Stromal cell of bone marrow (primary cell): ENCODE measurements at regions not wholly inside any gene's neighbourhood (a gene's known extent, or its start where the extent isn't known, plus 50 kb on each side); places are given as distances from the start of the nearest gene placed in this dataset.
"Not testable (repeated sequence)": the region's sequence is repeated elsewhere in the genome, so short reads cannot be mapped to it uniquely, and the experiment has no call there.

ENCODE experiments used
- DNase-seq: peaks from one replicate; pipeline ENCODE4 v3.0.0-alpha.2; 2012; ENCODE audit warnings: low read depth

DNA sequence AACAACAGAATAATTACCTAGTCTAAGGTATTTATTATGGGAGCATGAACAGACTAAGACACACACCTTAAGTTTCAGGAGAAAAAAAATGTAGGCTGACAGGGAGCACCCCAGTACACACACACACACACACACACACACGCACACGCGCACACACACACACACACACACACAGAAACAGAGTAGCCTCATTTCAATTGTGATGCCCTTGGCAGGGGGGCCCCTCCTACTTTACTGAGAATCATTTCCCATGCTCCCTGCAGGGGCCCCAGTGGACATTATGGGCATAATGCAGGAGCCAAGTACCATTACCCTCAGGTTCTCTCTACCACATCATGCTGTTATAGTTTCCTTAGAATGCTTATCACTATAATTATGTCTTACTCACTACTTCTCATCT, 104.9 kb downstream of the CDC7 start:
- no peak for DNase-seq

- DNase-seq = no peak
Measured at GRCh38 chr1:91606546-91607078, 106.0 kb downstream of the CDC7 start.

DNA sequence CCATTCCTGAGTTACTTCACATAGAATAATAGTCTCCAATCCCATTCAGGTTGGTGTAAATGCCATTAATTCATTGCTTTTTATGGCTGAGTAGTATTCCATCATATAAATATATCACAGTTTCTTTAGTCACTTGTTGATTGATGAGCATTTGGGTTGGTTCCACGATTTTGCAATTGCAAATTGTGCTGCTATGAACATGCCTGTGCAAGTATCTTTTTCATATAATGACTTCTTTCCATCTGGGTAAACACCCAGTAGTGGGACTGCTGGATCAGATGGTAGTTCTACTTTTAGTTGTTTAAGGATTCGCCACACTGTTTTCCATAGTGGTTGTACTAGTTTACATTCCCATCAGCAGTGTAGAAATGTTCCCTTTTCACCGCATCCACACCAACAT, 107.0 kb downstream of the CDC7 start:
- not testable (repeated sequence) for DNase-seq

- peak; percentile 42 for DNase-seq
Measured at GRCh38 chr1:91608876-91609275, 108.2 kb downstream of the CDC7 start.

DNA sequence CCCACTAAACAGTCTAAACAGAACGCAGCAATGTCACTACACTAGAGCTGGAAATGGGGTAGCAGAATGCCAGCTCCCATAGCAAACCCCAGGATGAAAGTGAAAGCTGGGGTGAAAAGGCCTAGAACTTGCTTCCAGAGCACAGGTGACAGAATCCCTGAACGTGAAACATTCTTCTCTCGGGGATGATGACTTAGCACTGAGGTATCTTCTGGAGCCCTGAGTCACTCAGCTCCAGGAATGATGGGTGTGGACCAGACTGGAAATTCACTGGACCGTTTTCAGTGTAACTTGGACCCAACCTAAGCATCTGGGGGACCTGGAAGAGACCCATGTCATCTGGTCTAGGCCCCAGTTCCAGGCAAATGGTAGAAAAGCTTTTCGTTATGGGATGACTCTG, 108.9 kb downstream of the CDC7 start:
- peak; percentile 26 for DNase-seq

GRCh38 chr1:91610102-91610501, 109.5 kb downstream of the CDC7 start:
- no peak for DNase-seq

GRCh38 chr1:91610789-91611188, 110.1 kb downstream of the CDC7 start:
- no peak for DNase-seq

DNA sequence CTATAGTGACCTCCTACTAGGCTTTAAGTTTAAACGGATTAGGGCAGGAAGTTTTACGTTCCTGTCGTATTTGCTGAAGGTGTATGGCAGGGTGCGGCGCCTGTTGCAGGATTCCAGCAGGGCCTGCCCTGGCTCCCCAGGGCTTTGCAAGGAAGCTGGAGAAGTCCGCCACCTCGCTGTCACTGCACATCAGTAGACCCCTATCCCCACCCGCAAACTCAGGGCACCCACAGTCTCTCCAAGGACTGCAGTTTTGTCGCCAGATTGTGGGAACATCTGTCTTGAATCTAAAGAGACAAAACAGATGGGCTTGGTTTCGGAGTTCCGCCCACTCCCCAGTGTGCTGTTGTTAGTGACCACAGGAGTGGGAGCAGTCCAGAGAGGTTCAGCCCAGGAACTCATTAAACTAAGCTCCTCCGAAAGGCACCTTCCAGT, 110.8 kb downstream of the CDC7 start:
- no peak for DNase-seq

DNA sequence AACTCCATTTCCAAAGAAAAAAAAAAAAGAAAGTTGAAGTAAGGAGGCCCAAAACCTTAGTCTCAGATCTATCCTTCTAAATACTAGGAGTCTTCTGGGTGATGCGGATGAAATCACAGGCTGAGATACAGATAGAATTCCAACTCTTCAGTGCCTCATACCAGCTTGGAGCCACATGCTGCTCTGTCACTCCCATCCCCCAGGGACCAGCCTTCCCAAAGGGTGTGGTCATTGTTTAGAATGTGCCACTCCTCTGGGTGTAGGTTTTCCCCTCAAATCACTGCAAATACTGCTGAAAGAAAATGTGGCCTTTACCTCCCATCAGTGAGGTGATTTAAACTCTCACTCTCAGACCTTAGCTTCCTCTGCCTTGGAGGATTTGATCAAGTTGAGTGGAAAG, 112.9 kb downstream of the CDC7 start:
- no peak for DNase-seq

- DNase-seq = no peak
Measured at GRCh38 chr1:91616712-91617111, 116.1 kb downstream of the CDC7 start.

DNA sequence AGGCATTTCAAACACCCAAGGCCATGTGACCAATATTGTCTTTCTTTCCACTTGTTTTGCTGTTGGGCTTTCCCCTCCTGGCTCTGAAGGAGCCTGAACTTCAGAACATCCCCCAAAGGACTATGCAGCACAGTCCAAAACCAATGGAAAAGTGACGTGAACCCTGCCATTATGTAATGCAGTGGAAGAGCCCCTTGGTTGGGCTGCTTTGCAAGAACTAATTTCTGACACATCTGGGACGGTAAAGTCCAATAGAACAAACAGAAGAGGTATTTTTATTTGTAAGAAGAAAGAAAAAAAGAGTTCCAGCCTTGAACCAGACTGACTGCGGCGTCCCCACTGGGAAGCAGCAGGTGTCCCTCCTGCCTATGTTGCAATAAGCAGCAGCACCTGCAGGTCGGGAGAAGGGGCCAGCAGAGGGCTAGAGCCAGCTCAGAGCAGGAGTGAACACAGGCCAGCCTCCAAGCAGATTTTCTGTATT, 116.7 kb downstream of the CDC7 start:
- DNase-seq = no peak

DNA sequence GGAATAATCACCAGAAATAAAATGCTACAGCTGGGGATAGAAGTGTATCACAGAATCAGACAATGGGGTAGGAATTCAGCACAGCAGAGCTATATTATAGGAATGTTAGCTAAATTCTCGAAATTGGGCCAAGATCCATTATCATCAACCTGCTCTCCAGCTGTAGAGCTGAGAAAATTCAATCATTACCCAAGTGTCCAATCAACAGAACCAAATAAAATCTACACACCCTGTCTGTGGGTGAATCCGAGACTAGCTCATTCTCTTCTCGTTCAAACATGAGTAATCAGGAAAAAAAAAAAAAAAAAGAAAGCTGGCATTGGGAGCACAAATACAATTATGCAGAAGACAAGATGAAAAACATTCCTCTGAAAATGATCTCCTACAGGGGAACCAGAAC, 119.2 kb downstream of the CDC7 start:
- DNase-seq = no peak

GRCh38 chr1:91621360-91621759, 120.7 kb downstream of the CDC7 start:
- DNase-seq = no peak

GRCh38 chr1:91621907-91622306, 121.3 kb downstream of the CDC7 start:
- no peak for DNase-seq

DNA sequence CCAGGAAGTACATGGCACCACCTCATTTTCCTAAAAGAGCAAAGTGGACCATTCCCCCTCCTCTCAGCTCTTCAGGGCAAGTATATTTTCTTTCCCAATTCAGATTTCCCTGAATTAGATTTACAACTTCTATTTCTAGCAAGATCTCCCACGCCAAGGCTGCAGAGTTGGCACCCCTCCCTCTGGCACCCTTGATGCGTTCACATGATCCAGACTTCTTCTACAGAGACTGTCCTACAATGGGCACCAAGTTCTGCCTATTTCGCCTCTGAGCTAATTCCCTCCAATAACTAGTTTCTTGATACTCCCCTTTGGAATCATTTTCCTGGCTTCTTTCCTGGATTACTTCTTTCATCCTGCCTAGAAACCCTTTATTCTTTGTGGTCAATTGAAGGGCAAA, 122.0 kb downstream of the CDC7 start:
- peak; percentile 21 for DNase-seq

- no peak for DNase-seq
Measured at GRCh38 chr1:91623020-91623419, 122.4 kb downstream of the CDC7 start.

DNA sequence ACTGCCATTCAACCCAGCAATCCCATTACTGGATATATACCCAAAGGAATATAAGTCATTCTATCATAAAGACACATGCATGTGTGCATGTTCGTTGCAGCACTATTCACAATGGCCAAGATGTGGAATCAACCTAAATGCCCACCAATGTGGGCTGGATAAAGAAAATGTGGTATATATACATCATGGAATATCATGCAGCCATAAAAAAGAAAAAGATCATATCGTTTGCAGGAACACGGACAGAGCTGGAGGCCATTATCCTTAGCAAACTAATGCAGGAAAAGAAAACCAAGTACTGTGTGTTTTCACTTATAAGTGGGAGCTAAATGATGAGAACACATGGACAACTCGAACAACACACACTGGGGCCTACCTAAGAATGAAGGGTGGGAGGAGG, 123.7 kb downstream of the CDC7 start:
- no peak for DNase-seq
